ENCODE measurements at regions not wholly inside any gene's neighbourhood (a gene's known extent, or its start where the extent isn't known, plus 50 kb on each side); places are given as distances from the start of the nearest gene placed in this dataset.

DNA sequence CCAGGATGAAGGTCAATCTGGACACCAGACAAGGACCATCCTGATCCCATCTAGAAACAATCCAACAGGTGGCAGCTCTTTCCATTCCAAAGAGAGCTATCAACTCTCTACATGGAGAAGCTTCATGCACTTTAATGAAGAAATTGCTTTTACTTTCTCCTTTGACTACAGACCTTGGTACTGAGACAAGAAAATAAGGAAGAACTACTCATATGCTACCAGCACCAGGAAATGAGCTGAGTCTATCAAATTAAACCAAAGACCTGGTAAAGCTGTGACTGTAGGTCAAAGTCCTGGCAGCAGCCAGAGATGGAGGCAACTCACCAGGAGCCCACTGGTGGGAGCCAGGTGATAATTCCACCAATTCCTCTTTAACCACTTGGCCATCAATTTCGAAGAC, 64.3 kb upstream of the LRRC8B start:
- ChIA-PET CTCF (interaction anchor here (1.2 kb wide), 1 partner anchor 302 kb away, joined by 3 read pairs; no protein-coding TSS in a partner anchor), POLR2A (ENCODE audit: unreplicated experiment) (no interaction called here)
- no peaks in the 10 kb centered on the region for H3K79me1 ChIP-seq (ENCODE audit: low read depth in 1 of 2, low read length in 2 of 2)
- no peaks in the 10 kb centered on the region for H3K4me1 ChIP-seq (ENCODE audit: control insufficient read depth, insufficient read depth, low read length)
- ATAC-seq (ENCODE audit: low read depth) = no peak
- H2AFZ ChIP-seq (replicated peaks; ENCODE audit: low read length, poor library complexity) = no peak overlapping the region
- no peaks in the 10 kb centered on the region for H3K9me3 ChIP-seq (ENCODE audit: control insufficient read depth, insufficient read depth, low read length)
- no TSS peak for BruUV-seq (replicated peaks)
- H4K8ac ChIP-seq (ENCODE audit: low read depth in 2 of 2, low read length in 2 of 2) = no peak overlapping the region
- no peak overlapping the region for H3K4ac ChIP-seq (ENCODE audit: low read depth, low read length)
- H4K91ac ChIP-seq (ENCODE audit: insufficient read depth, low read depth, low read length) = no peak overlapping the region
- no peak overlapping the region for H3K9ac ChIP-seq (ENCODE audit: low read depth, low read length)
- in situ Hi-C loops (cut with MboI; ENCODE audit: low sequenced_read_pairs) = no loop called here
- no peak overlapping the region for H3K4me2 ChIP-seq (ENCODE audit: low read depth, low read length)
- no peaks in the 10 kb centered on the region for H3K36me3 ChIP-seq (ENCODE audit: control insufficient read depth, insufficient read depth, low read length)
- H3K27ac ChIP-seq (ENCODE audit: insufficient read depth, low read length) = no peak overlapping the region
- no peak overlapping the region for H3K4me3 ChIP-seq (ENCODE audit: insufficient read depth, low read depth, low read length)
- H3K9me1 ChIP-seq (ENCODE audit: insufficient read depth, low read length) = no peaks in the 10 kb centered on the region
- H3K18ac ChIP-seq (ENCODE audit: low read depth, low read length) = no peak overlapping the region
- intact Hi-C loops (cut with micrococcal nuclease) = no loop called here
- no peak overlapping the region for H3K23ac ChIP-seq (ENCODE audit: low read depth, low read length)
- no peaks in the 10 kb centered on the region for H4K20me1 ChIP-seq (ENCODE audit: insufficient read depth, low read length)
- no peak overlapping the region for H3K14ac ChIP-seq (replicated peaks; ENCODE audit: low read depth, low read length)
- no peak overlapping the region for H2BK120ac ChIP-seq (ENCODE audit: low read depth, low read length)
- no peak overlapping the region for H2AK9ac ChIP-seq (replicated peaks; ENCODE audit: low read depth, low read length, poor library complexity)
- no peak overlapping the region for H2BK20ac ChIP-seq (ENCODE audit: low read depth, low read length)
- dilution Hi-C loops (cut with HindIII; ENCODE audit: low sequenced_read_pairs, unreplicated experiment) = no loop called here
- H3K56ac ChIP-seq (ENCODE audit: extremely low read depth, insufficient read depth, low read length) = no peak overlapping the region
- TF ChIP-seq, protein P1, sequence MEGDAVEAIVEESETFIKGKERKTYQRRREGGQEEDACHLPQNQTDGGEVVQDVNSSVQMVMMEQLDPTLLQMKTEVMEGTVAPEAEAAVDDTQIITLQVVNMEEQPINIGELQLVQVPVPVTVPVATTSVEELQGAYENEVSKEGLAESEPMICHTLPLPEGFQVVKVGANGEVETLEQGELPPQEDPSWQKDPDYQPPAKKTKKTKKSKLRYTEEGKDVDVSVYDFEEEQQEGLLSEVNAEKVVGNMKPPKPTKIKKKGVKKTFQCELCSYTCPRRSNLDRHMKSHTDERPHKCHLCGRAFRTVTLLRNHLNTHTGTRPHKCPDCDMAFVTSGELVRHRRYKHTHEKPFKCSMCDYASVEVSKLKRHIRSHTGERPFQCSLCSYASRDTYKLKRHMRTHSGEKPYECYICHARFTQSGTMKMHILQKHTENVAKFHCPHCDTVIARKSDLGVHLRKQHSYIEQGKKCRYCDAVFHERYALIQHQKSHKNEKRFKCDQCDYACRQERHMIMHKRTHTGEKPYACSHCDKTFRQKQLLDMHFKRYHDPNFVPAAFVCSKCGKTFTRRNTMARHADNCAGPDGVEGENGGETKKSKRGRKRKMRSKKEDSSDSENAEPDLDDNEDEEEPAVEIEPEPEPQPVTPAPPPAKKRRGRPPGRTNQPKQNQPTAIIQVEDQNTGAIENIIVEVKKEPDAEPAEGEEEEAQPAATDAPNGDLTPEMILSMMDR (conservative IDR thresholded peaks at IDR 0.05; ENCODE audit: low read depth, low read length) = no peak
- TF ChIP-seq POLR2A (IDR thresholded peaks at IDR 0.05; ENCODE audit: low read depth, low read length) (no peak), RFX5 (IDR thresholded peaks at IDR 0.05; ENCODE audit: low read depth, low read length) (no peak), MXI1 (IDR thresholded peaks at IDR 0.05; ENCODE audit: borderline replicate concordance, low read depth, low read length) (no peak), NFE2L2 (IDR thresholded peaks at IDR 0.05; ENCODE audit: low read depth, low read length) (no peak), MAFK (IDR thresholded peaks at IDR 0.05; ENCODE audit: low read depth, low read length) (no peak), SMC3 (IDR thresholded peaks at IDR 0.05; ENCODE audit: low read depth, low read length) (no peak), MAZ (IDR thresholded peaks at IDR 0.05; ENCODE audit: borderline replicate concordance, low read depth, low read length) (no peak), CEBPB (IDR thresholded peaks at IDR 0.05; ENCODE audit: low read depth, low read length) (no peak), FOS (IDR thresholded peaks at IDR 0.05; ENCODE audit: low read depth, low read length) (no peak), CHD1 (IDR thresholded peaks at IDR 0.05; ENCODE audit: low read depth, low read length) (no peak), RCOR1 (IDR thresholded peaks at IDR 0.05; ENCODE audit: insufficient replicate concordance, low read length) (no peak), RAD21 (IDR thresholded peaks at IDR 0.05; ENCODE audit: low read length) (no peak), BHLHE40 (IDR thresholded peaks at IDR 0.05; ENCODE audit: low read depth, low read length) (no peak)
- TF ChIP-seq, protein P2, sequence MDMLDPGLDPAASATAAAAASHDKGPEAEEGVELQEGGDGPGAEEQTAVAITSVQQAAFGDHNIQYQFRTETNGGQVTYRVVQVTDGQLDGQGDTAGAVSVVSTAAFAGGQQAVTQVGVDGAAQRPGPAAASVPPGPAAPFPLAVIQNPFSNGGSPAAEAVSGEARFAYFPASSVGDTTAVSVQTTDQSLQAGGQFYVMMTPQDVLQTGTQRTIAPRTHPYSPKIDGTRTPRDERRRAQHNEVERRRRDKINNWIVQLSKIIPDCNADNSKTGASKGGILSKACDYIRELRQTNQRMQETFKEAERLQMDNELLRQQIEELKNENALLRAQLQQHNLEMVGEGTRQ (IDR thresholded peaks at IDR 0.05; ENCODE audit: low read depth, low read length) = no peak
- TF ChIP-seq, protein P3, sequence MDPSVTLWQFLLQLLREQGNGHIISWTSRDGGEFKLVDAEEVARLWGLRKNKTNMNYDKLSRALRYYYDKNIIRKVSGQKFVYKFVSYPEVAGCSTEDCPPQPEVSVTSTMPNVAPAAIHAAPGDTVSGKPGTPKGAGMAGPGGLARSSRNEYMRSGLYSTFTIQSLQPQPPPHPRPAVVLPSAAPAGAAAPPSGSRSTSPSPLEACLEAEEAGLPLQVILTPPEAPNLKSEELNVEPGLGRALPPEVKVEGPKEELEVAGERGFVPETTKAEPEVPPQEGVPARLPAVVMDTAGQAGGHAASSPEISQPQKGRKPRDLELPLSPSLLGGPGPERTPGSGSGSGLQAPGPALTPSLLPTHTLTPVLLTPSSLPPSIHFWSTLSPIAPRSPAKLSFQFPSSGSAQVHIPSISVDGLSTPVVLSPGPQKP (IDR thresholded peaks at IDR 0.05; ENCODE audit: borderline replicate concordance, low read depth, low read length) = no peak
- H2BK15ac ChIP-seq (ENCODE audit: low read depth, low read length) = no peak overlapping the region
- no peaks in the 10 kb centered on the region; the same call in 1 of the 2 replicates for H3K27me3 ChIP-seq (ENCODE audit: control insufficient read depth, insufficient read depth, low read length)
- no peak overlapping the region for H2AK5ac ChIP-seq (ENCODE audit: low read depth, low read length)
- no peak overlapping the region for H4K5ac ChIP-seq (ENCODE audit: low read depth, low read length)
- no peak for DNase-seq
- H2BK5ac ChIP-seq (ENCODE audit: low read depth, low read length, poor library complexity, severe bottlenecking) = no peak overlapping the region
- no CpG with 5 or more reads among the region's 1 CpG for WGBS, 2 experiments (ENCODE audit: extremely low coverage in 2 of 2, insufficient read length in 1 of 2)
